PC-3 (cell line): ENCODE measurements at regions not wholly inside any gene's neighbourhood (a gene's known extent, or its start where the extent isn't known, plus 50 kb on each side); places are given as distances from the start of the nearest gene placed in this dataset.

Experiments used
- ATAC-seq: fragments of 200-7000 bp; cut with Tn5 transposase; 2 replicates; pipeline ENCODE4 v1.9.1; 2020; ENCODE audit warnings: mild to moderate bottlenecking, moderate library complexity
- BruUV-seq: library from RNA; stranded (reverse); fragments of 400-500 nt; replicated peaks from 2 replicates; lab custom pipeline; 2021; lab: Mats Ljungman, UMichigan
- CTCF ChIA-PET: fragments of 300-600 bp; sonication (Branson Sonifier 250); formaldehyde crosslinking; loops from one replicate; lab custom pipeline; 2022; ENCODE audit warnings: antibody characterized with exemption; lab: Charles Lee
- POLR2A ChIA-PET: fragments of 300-600 bp; sonication (Branson Sonifier 250); formaldehyde crosslinking; loops from one replicate; lab custom pipeline; 2022; ENCODE audit warnings: antibody characterized with exemption; ENCODE audit not compliant: unreplicated experiment; lab: Charles Lee
- DNase-seq: peaks from one replicate; pipeline ENCODE4 v3.0.0-alpha.2; 2015
- H2AFZ ChIP-seq: fragments of 300-600 bp; sonication (generic); 2 replicates; pipeline ENCODE4 v1.6.0; 2016; ENCODE audit warnings: antibody characterized with exemption, low read length
- H3F3A ChIP-seq: fragments of 300-600 bp; sonication (generic); one replicate; pipeline ENCODE4 v1.6.0; 2017; ENCODE audit warnings: antibody characterized with exemption, low read length, control low read depth, mild to moderate bottlenecking; ENCODE audit not compliant: unreplicated experiment
- H3K27ac ChIP-seq: fragments of 300-600 bp; sonication (generic); 2 replicates; pipeline ENCODE4 v1.5.1; 2016; ENCODE audit warnings: mild to moderate bottlenecking, low read length
- H3K27me3 ChIP-seq: fragments of 300-600 bp; sonication (generic); 2 replicates; pipeline ENCODE4 v1.6.1; 2016; ENCODE audit warnings: low read length, mixed read lengths
- H3K36me3 ChIP-seq: fragments of 300-600 bp; sonication (generic); 2 replicates; pipeline ENCODE4 v1.6.1; 2016; ENCODE audit warnings: low read depth, mixed run types, low read length, mixed read lengths
- H3K4me1 ChIP-seq: fragments of 300-600 bp; sonication (generic); 2 replicates; pipeline ENCODE4 v1.5.1; 2016; ENCODE audit warnings: low read length; ENCODE audit not compliant: insufficient read depth
- H3K4me2 ChIP-seq: fragments of 300-600 bp; sonication (generic); 2 replicates; pipeline ENCODE4 v1.6.0; 2016; ENCODE audit warnings: low read length
- H3K4me3 ChIP-seq: fragments of 300-600 bp; sonication (generic); 2 replicates; pipeline ENCODE4 v1.5.1; 2016; ENCODE audit warnings: mild to moderate bottlenecking, low read length, mixed read lengths
- H3K79me2 ChIP-seq: fragments of 300-600 bp; sonication (generic); 2 replicates; pipeline ENCODE4 v1.6.1; 2017; ENCODE audit warnings: low read length, mixed read lengths
- H3K9ac ChIP-seq: fragments of 300-600 bp; sonication (generic); 2 replicates; pipeline ENCODE4 v1.6.0; 2016; ENCODE audit warnings: mild to moderate bottlenecking, low read length
- H3K9me2 ChIP-seq: fragments of 300-600 bp; sonication (generic); replicated peaks from 2 replicates; pipeline ENCODE4 v1.6.1; 2016; ENCODE audit warnings: mixed run types, low read length, mixed read lengths
- H3K9me3 ChIP-seq: fragments of 300-600 bp; sonication (generic); 2 replicates; pipeline ENCODE4 v1.6.1; 2016; ENCODE audit warnings: low read length, mixed read lengths
- H4K20me1 ChIP-seq: fragments of 300-600 bp; sonication (generic); 2 replicates; pipeline ENCODE4 v1.6.1; 2016; ENCODE audit warnings: low read length, mixed read lengths
- EZH2 ChIP-seq: fragments of 300-600 bp; sonication (generic); IDR thresholded peaks from one replicate; pipeline ENCODE4 v1.6.1; 2017; ENCODE audit warnings: antibody characterized with exemption, mild to moderate bottlenecking, low read length; ENCODE audit not compliant: unreplicated experiment
- EZH2phosphoT487 ChIP-seq: fragments of 300-600 bp; sonication (generic); IDR thresholded peaks from 2 replicates; pipeline ENCODE4 v1.6.1; 2018; ENCODE audit warnings: mild to moderate bottlenecking, antibody characterized with exemption, low read length, borderline replicate concordance
- intact Hi-C: fragments of 100-400 bp; cut with micrococcal nuclease; formaldehyde crosslinking; loops from 2 replicates; pipeline ENCODE4 v1.9.0; 2023
- TF ChIP-seq, protein P1 (sequence below): fragments of 300-600 bp; sonication (generic); conservative IDR thresholded peaks from 2 replicates; pipeline ENCODE4 v1.5.1; 2017; ENCODE audit warnings: antibody characterized with exemption, low read depth, mild to moderate bottlenecking, low read length

DNA sequence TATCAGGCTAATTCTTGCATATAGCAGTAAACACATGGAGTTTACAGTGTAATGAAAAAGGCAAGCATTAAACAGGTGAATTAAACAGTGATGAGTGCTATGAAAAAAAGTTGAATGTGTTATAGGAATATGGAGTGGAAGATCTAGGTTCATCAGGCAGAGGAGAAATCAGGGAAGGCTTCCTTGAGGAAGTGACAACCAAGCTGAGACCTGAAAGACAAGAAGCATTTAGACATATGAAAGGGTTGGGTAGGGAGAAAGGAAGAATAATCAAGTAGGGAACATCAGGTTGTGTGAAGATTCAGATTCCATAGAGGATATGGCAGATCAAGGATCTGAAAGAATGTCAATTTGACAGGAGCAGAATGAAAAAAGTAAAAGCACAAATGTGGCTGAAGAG lies 612.5 kb downstream of the PRELID2 start:
- DNase-seq (no peak), ATAC-seq (no peak)
- no peaks in the 10 kb centered on the region for H4K20me1 ChIP-seq
- no peak for TF ChIP-seq EZH2phosphoT487
- TF ChIP-seq, protein P1, sequence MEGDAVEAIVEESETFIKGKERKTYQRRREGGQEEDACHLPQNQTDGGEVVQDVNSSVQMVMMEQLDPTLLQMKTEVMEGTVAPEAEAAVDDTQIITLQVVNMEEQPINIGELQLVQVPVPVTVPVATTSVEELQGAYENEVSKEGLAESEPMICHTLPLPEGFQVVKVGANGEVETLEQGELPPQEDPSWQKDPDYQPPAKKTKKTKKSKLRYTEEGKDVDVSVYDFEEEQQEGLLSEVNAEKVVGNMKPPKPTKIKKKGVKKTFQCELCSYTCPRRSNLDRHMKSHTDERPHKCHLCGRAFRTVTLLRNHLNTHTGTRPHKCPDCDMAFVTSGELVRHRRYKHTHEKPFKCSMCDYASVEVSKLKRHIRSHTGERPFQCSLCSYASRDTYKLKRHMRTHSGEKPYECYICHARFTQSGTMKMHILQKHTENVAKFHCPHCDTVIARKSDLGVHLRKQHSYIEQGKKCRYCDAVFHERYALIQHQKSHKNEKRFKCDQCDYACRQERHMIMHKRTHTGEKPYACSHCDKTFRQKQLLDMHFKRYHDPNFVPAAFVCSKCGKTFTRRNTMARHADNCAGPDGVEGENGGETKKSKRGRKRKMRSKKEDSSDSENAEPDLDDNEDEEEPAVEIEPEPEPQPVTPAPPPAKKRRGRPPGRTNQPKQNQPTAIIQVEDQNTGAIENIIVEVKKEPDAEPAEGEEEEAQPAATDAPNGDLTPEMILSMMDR: no peak
- no peaks in the 10 kb centered on the region for H3F3A ChIP-seq
- H3K27me3 ChIP-seq: no peaks in the 10 kb centered on the region
- H2AFZ ChIP-seq: no peak overlapping the region
- intact Hi-C loops: no loop called here
- H3K4me3 ChIP-seq: no peak overlapping the region
- BruUV-seq: no TSS peak
- no peak overlapping the region for H3K4me2 ChIP-seq
- H3K36me3 ChIP-seq: no peaks in the 10 kb centered on the region
- H3K27ac ChIP-seq: no peak overlapping the region
- ChIA-PET CTCF (no interaction called here), POLR2A (no interaction called here)
- H3K79me2 ChIP-seq: no peaks in the 10 kb centered on the region
- H3K9me2 ChIP-seq: no peaks in the 10 kb centered on the region
- H3K4me1 ChIP-seq: no peaks in the 10 kb centered on the region
- H3K9ac ChIP-seq: no peak overlapping the region
- no peaks in the 10 kb centered on the region for H3K9me3 ChIP-seq

GRCh38 chr5:145221416-145221815 lies 613.7 kb downstream of the PRELID2 start:
- ChIA-PET POLR2A (no interaction called here), CTCF (no interaction called here)
- intact Hi-C loops: no loop called here
- no peaks in the 10 kb centered on the region for H3K79me2 ChIP-seq
- no peaks in the 10 kb centered on the region for H4K20me1 ChIP-seq
- H3K27ac ChIP-seq: no peak overlapping the region
- no peak overlapping the region for H3K4me2 ChIP-seq
- no peak overlapping the region for H2AFZ ChIP-seq
- H3K27me3 ChIP-seq: no peaks in the 10 kb centered on the region
- ATAC-seq (no peak), DNase-seq (no peak)
- no peaks in the 10 kb centered on the region for H3F3A ChIP-seq
- H3K9me2 ChIP-seq: no peaks in the 10 kb centered on the region
- no peak overlapping the region for H3K4me3 ChIP-seq
- H3K36me3 ChIP-seq: no peaks in the 10 kb centered on the region
- H3K9ac ChIP-seq: no peak overlapping the region
- no peaks in the 10 kb centered on the region for H3K4me1 ChIP-seq
- no peaks in the 10 kb centered on the region for H3K9me3 ChIP-seq
- TF ChIP-seq EZH2phosphoT487 (no peak), EZH2 (no peak)
- TF ChIP-seq, protein P1: no peak
- BruUV-seq: no TSS peak

GRCh38 chr5:145220481-145220880 lies 614.7 kb downstream of the PRELID2 start:
- Histone ChIP-seq H2AFZ (no peak overlapping the region), H3K36me3 (no peaks in the 10 kb centered on the region), H3K9ac (no peak overlapping the region), H3K27me3 (no peaks in the 10 kb centered on the region), H3K79me2 (no peaks in the 10 kb centered on the region), H3K4me3 (no peak overlapping the region), H3K4me1 (no peaks in the 10 kb centered on the region), H4K20me1 (no peaks in the 10 kb centered on the region), H3K27ac (no peak overlapping the region), H3F3A (no peaks in the 10 kb centered on the region), H3K4me2 (no peak overlapping the region), H3K9me2 (no peaks in the 10 kb centered on the region), H3K9me3 (no peaks in the 10 kb centered on the region)
- DNase-seq: no peak
- TF ChIP-seq, protein P1: no peak
- TF ChIP-seq EZH2: no peak
- TF ChIP-seq EZH2phosphoT487: no peak
- POLR2A ChIA-PET: no interaction called here
- CTCF ChIA-PET: no interaction called here
- no peak for ATAC-seq
- BruUV-seq: no TSS peak
- intact Hi-C loops: no loop called here
